ENCODE measurements at regions not wholly inside any gene's neighbourhood (a gene's known extent, or its start where the extent isn't known, plus 50 kb on each side); places are given as distances from the start of the nearest gene placed in this dataset.
A peak's percentile ranks its signal among the peaks of the same experiment; 100 is the strongest.

- H3K36me3 Mint-ChIP-seq (ENCODE audit: low read depth): no peaks in the 10 kb centered on the region
- H3K9me3 Mint-ChIP-seq: no peaks in the 10 kb centered on the region
- H3K27ac Mint-ChIP-seq: no peak overlapping the region
- H3K4me1 Mint-ChIP-seq (ENCODE audit: low read depth): no peaks in the 10 kb centered on the region
- no peak overlapping the region for H3K4me3 Mint-ChIP-seq
- peak; percentile 91 for TF ChIP-seq CTCF (IDR thresholded peaks at IDR 0.05)
- DNase-seq: peak; percentile 48
- H3K27me3 Mint-ChIP-seq (ENCODE audit: insufficient read depth): no peaks in the 10 kb centered on the region; the same call in 1 of the 2 replicates
These were observed 381.1 kb downstream of the SEC23A start for GRCh38 chr14:38721822-38722431.

GRCh38 chr14:38718519-38718918, 384.5 kb downstream of the SEC23A start:
- no peak for TF ChIP-seq CTCF (IDR thresholded peaks at IDR 0.05)
- no peaks in the 10 kb centered on the region for H3K36me3 Mint-ChIP-seq (ENCODE audit: low read depth)
- no peaks in the 10 kb centered on the region for H3K4me1 Mint-ChIP-seq (ENCODE audit: low read depth)
- no peak overlapping the region for H3K4me3 Mint-ChIP-seq
- peaks cover 1% of the 10 kb centered on the region; the same call in 1 of the 2 replicates for H3K27me3 Mint-ChIP-seq (ENCODE audit: insufficient read depth)
- no peaks in the 10 kb centered on the region for H3K9me3 Mint-ChIP-seq
- H3K27ac Mint-ChIP-seq: no peak overlapping the region
- no peak for DNase-seq

GRCh38 chr14:38716926-38717325, 386.1 kb downstream of the SEC23A start:
- no peak for TF ChIP-seq CTCF (IDR thresholded peaks at IDR 0.05)
- Mint-ChIP-seq H3K27me3 (ENCODE audit: insufficient read depth) (peaks cover 1% of the 10 kb centered on the region; the same call in 1 of the 2 replicates), H3K27ac (no peak overlapping the region), H3K9me3 (no peaks in the 10 kb centered on the region), H3K4me3 (no peak overlapping the region), H3K4me1 (ENCODE audit: low read depth) (no peaks in the 10 kb centered on the region), H3K36me3 (ENCODE audit: low read depth) (no peaks in the 10 kb centered on the region)
- DNase-seq: no peak

GRCh38 chr14:38710881-38711280, 392.2 kb downstream of the SEC23A start:
- Mint-ChIP-seq H3K36me3 (ENCODE audit: low read depth) (no peaks in the 10 kb centered on the region), H3K4me3 (no peak overlapping the region), H3K27ac (no peak overlapping the region), H3K4me1 (ENCODE audit: low read depth) (no peaks in the 10 kb centered on the region), H3K27me3 (ENCODE audit: insufficient read depth) (0 out of 2 replicates have a peak, but pooled peaks cover 1% of the 10 kb centered on the region), H3K9me3 (no peaks in the 10 kb centered on the region)
- no peak for DNase-seq
- no peak for TF ChIP-seq CTCF (IDR thresholded peaks at IDR 0.05)

GRCh38 chr14:38710196-38710595, 392.8 kb downstream of the SEC23A start:
- Mint-ChIP-seq H3K4me1 (ENCODE audit: low read depth) (no peaks in the 10 kb centered on the region), H3K36me3 (ENCODE audit: low read depth) (no peaks in the 10 kb centered on the region), H3K4me3 (no peak overlapping the region), H3K27ac (no peak overlapping the region), H3K27me3 (ENCODE audit: insufficient read depth) (peaks cover 1% of the 10 kb centered on the region; the same call in 1 of the 2 replicates), H3K9me3 (no peaks in the 10 kb centered on the region)
- no peak for TF ChIP-seq CTCF (IDR thresholded peaks at IDR 0.05)
- no peak for DNase-seq

All from HFFc6 (cell line).